ENCODE measurements at regions not wholly inside any gene's neighbourhood (a gene's known extent, or its start where the extent isn't known, plus 50 kb on each side); places are given as distances from the start of the nearest gene placed in this dataset.

DNA sequence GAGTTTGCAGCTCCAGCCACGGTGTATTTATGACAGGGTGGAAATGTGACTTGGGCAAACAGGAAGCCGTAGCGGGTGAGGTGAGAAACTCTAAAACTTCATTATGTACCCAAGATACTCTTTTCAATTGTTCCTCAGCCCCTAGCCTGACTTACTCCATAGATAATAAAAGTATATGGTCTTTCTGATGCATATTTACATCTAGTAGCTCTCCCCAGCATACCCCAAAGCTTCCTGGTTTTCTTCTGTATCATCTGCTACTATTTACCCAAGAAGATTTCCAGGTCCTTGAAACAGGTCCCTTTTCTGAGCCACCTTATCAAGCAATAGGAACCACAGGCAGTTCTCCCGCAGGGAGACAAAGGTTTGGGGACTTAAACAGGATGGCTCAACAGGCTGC lies 201.5 kb upstream of the ESRRG start:
- TF ChIP-seq EZH2 (IDR thresholded peaks at IDR 0.05; ENCODE audit: low read length, missing control alignments) = no peak
- no peak for TF ChIP-seq CTCF (conservative IDR thresholded peaks at IDR 0.05 in 1 of 2, IDR thresholded peaks at IDR 0.05 in 1 of 2; ENCODE audit: low read depth in 1 of 2, low read length in 2 of 2)

Measured in fibroblast of lung (primary cell).